DND-41 (cell line): ENCODE measurements at regions not wholly inside any gene's neighbourhood (a gene's known extent, or its start where the extent isn't known, plus 50 kb on each side); places are given as distances from the start of the nearest gene placed in this dataset.

Source experiments
- ATAC-seq: fragments of 200-7000 bp; cut with Tn5 transposase; 3 replicates; pipeline ENCODE4 v1.9.1; 2021; ENCODE audit warnings: low read depth; ENCODE audit not compliant: insufficient read depth
- DNase-seq: peaks from one replicate; pipeline ENCODE4 v3.0.0-alpha.2; 2020
- H2AFZ ChIP-seq: 2 replicates; pipeline ENCODE4 v1.6.0; 2012; ENCODE audit warnings: low read depth, low read length
- H3K27ac ChIP-seq: 2 replicates; pipeline ENCODE4 v1.5.1; 2012; ENCODE audit warnings: low read length, inconsistent platforms
- H3K27me3 ChIP-seq: fragments of 200-600 bp; sonication (generic); 2 replicates; pipeline ENCODE4 v1.6.0; 2012; ENCODE audit warnings: low read length, mild to moderate bottlenecking, inconsistent platforms; ENCODE audit not compliant: insufficient read depth, poor library complexity
- H3K36me3 ChIP-seq: 2 replicates; pipeline ENCODE4 v1.5.1; 2012; ENCODE audit warnings: low read length, inconsistent platforms; ENCODE audit not compliant: insufficient read depth
- H3K4me1 ChIP-seq: 2 replicates; pipeline ENCODE4 v1.5.1; 2012; ENCODE audit warnings: mild to moderate bottlenecking, low read length; ENCODE audit not compliant: insufficient read depth
- H3K4me2 ChIP-seq: 2 replicates; pipeline ENCODE4 v1.6.0; 2012; ENCODE audit warnings: mild to moderate bottlenecking, moderate library complexity, low read length, inconsistent platforms; ENCODE audit not compliant: insufficient read depth
- H3K4me3 ChIP-seq, 2 experiments: fragments of 200-600 bp in 1 of 2; shearing (Covaris generic) in 1 of 2; 2 replicates each; pipeline ENCODE4 v1.5.1; 2012 to 2016; ENCODE audit warnings: inconsistent platforms in 2 of 2, low read length in 2 of 2, mild to moderate bottlenecking in 2 of 2, low read depth in 1 of 2, moderate library complexity in 1 of 2
- H3K79me2 ChIP-seq: 2 replicates; pipeline ENCODE4 v1.6.0; 2012; ENCODE audit warnings: low read length, inconsistent platforms; ENCODE audit not compliant: insufficient read depth
- H3K9ac ChIP-seq: 2 replicates; pipeline ENCODE4 v1.6.0; 2012; ENCODE audit warnings: low read depth, mild to moderate bottlenecking, inconsistent platforms, low read length, moderate library complexity
- H3K9me3 ChIP-seq: 2 replicates; pipeline ENCODE4 v1.5.1; 2012; ENCODE audit warnings: low read length, moderate library complexity, mild to moderate bottlenecking, inconsistent platforms; ENCODE audit not compliant: insufficient read depth, severe bottlenecking
- H4K20me1 ChIP-seq: 2 replicates; pipeline ENCODE4 v1.6.0; 2012; ENCODE audit warnings: low read length; ENCODE audit not compliant: insufficient read depth
- EZH2 ChIP-seq: IDR thresholded peaks from 3 replicates; pipeline ENCODE4 v1.6.1; 2012; ENCODE audit warnings: borderline replicate concordance, low read depth, mild to moderate bottlenecking, moderate library complexity, low read length, inconsistent platforms; ENCODE audit not compliant: severe bottlenecking
- TF ChIP-seq, protein P1 (sequence below): IDR thresholded peaks from 2 replicates; pipeline ENCODE4 v1.5.1; 2012; ENCODE audit warnings: borderline replicate concordance, low read length, moderate library complexity, mild to moderate bottlenecking; ENCODE audit not compliant: poor library complexity, severe bottlenecking; ENCODE audit errors: extremely low read depth

- Histone ChIP-seq H3K4me1 (no peaks in the 10 kb centered on the region), H3K79me2 (no peaks in the 10 kb centered on the region), H3K4me2 (no peak overlapping the region), H3K9me3 (no peaks in the 10 kb centered on the region), H3K27ac (no peak overlapping the region), H3K36me3 (no peaks in the 10 kb centered on the region), H4K20me1 (no peaks in the 10 kb centered on the region), H3K9ac (no peak overlapping the region), H3K27me3 (no peaks in the 10 kb centered on the region), H2AFZ (no peak overlapping the region), H3K4me3 (no peak overlapping the region)
- TF ChIP-seq, protein P1, sequence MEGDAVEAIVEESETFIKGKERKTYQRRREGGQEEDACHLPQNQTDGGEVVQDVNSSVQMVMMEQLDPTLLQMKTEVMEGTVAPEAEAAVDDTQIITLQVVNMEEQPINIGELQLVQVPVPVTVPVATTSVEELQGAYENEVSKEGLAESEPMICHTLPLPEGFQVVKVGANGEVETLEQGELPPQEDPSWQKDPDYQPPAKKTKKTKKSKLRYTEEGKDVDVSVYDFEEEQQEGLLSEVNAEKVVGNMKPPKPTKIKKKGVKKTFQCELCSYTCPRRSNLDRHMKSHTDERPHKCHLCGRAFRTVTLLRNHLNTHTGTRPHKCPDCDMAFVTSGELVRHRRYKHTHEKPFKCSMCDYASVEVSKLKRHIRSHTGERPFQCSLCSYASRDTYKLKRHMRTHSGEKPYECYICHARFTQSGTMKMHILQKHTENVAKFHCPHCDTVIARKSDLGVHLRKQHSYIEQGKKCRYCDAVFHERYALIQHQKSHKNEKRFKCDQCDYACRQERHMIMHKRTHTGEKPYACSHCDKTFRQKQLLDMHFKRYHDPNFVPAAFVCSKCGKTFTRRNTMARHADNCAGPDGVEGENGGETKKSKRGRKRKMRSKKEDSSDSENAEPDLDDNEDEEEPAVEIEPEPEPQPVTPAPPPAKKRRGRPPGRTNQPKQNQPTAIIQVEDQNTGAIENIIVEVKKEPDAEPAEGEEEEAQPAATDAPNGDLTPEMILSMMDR, result no peak
- no peak for TF ChIP-seq EZH2
- no peak for DNase-seq
- ATAC-seq, result no peak
These were observed 244.4 kb upstream of the STAC start for GRCh38 chr3:36135863-36136262.

DNA sequence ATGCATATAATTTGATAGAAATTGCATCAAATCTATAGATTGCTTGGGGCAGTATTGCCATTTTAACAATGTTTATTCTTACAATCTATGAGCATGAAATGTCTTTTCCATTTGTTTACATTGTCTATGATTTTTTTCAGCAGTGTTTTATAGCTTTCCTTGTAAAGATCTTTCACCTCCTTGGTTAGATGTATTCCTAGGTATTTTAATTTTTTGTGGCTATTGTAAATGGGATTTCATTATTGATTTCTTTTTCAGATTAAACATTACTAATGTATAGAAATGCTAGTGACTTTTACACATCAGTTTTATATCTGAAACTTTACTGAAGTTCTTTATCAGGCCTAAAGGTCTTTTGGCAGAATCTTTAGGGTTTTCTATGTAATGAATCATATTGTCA lies 237.6 kb upstream of the STAC start:
- Histone ChIP-seq H3K36me3 (no peaks in the 10 kb centered on the region), H3K4me1 (no peaks in the 10 kb centered on the region), H3K4me2 (no peak overlapping the region), H3K4me3 (no peak overlapping the region), H3K27me3 (no peaks in the 10 kb centered on the region), H3K9me3 (no peaks in the 10 kb centered on the region), H4K20me1 (no peaks in the 10 kb centered on the region), H3K27ac (no peak overlapping the region), H3K9ac (no peak overlapping the region), H2AFZ (no peak overlapping the region), H3K79me2 (no peaks in the 10 kb centered on the region)
- ATAC-seq (no peak), DNase-seq (no peak)
- TF ChIP-seq EZH2, result no peak

DNA sequence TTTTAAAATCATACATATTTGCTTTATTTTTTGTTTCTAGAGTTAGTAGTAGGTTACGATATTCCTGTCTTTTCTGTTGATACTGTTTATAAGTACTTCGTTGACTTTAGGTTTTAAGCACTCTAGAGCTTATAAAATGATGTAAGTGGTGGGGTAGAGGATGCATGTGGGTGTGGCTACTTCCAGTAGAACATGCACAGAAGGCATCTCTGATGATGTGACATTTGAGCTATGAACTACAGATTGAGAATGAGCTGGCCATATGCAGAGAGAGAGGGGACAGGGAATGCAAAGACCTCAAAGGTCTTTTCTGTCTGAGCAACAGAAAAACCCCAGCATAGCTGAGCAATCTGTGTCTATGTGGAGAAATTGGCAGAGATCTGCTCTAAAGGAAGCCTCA lies 233.9 kb upstream of the STAC start:
- Histone ChIP-seq H3K4me2 (no peak overlapping the region), H4K20me1 (no peaks in the 10 kb centered on the region), H3K4me3 (no peak overlapping the region), H3K79me2 (no peaks in the 10 kb centered on the region), H3K4me1 (no peaks in the 10 kb centered on the region), H2AFZ (no peak overlapping the region), H3K9me3 (no peaks in the 10 kb centered on the region), H3K9ac (no peak overlapping the region), H3K27ac (no peak overlapping the region), H3K36me3 (no peaks in the 10 kb centered on the region), H3K27me3 (no peaks in the 10 kb centered on the region)
- TF ChIP-seq, protein P1, result no peak
- TF ChIP-seq EZH2, result no peak
- no peak for ATAC-seq
- DNase-seq, result no peak

DNA sequence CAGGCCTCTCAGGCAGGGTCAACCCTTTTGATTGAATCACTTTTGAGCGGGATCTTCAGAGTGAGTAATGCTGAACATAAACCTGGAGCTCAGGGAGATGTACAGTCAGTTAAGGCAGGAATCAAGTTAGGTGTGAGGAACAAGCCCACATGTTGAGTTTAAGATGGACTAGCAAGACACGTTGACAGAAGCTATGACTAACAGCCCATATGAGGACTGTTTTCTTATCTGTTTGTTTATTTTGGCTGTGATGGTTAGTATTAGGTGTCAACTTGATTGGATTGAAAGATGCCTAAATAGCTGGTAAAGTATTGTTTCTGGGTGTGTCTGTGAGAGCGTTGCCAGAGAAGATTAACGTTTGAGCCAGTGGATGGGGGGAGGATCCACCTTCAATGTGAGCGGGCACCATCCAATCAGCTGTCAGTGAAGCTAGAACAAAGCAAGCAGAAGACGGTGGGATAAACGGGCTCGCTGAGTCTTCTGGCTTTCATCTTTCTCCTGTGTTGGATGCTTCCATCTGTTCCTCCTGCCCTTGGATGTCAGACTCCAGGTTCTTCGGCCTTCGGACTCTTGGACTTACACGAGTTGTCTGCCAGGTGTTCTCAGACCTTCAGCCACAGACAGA lies 232.3 kb upstream of the STAC start:
- DNase-seq (no peak), ATAC-seq (no peak)
- Histone ChIP-seq H3K79me2 (no peaks in the 10 kb centered on the region), H3K4me3 (no peak overlapping the region), H3K27me3 (no peaks in the 10 kb centered on the region), H3K9ac (no peak overlapping the region), H3K4me1 (no peaks in the 10 kb centered on the region), H3K27ac (no peak overlapping the region), H2AFZ (no peak overlapping the region), H4K20me1 (no peaks in the 10 kb centered on the region), H3K4me2 (no peak overlapping the region), H3K9me3 (no peaks in the 10 kb centered on the region), H3K36me3 (no peaks in the 10 kb centered on the region)
- TF ChIP-seq, protein P1, result no peak
- TF ChIP-seq EZH2, result no peak
